IMR-90 (cell line): ENCODE measurements at regions not wholly inside any gene's neighbourhood (a gene's known extent, or its start where the extent isn't known, plus 50 kb on each side); places are given as distances from the start of the nearest gene placed in this dataset.

Experiments used
- ATAC-seq: fragments of 200-7000 bp; cut with Tn5 transposase; 2 replicates; pipeline ENCODE4 v1.9.1; 2020; ENCODE audit warnings: low read depth, mild to moderate bottlenecking, moderate library complexity
- BruUV-seq: library from RNA; stranded (reverse); fragments of 400-500 nt; replicated peaks from 2 replicates; lab custom pipeline; 2021; lab: Mats Ljungman, UMichigan
- CTCF ChIA-PET: fragments of 300-600 bp; formaldehyde crosslinking; extraction: SDS; loops from one replicate; lab custom pipeline; 2021; ENCODE audit warnings: antibody characterized with exemption; lab: Yijun Ruan, JAX
- POLR2A ChIA-PET: fragments of 300-600 bp; sonication (Branson Sonifier 250); formaldehyde crosslinking; loops from one replicate; lab custom pipeline; 2022; ENCODE audit warnings: antibody characterized with exemption; ENCODE audit not compliant: unreplicated experiment; lab: Charles Lee
- DNase-seq: peaks from one replicate; pipeline ENCODE4 v3.0.0; 2013
- H2AFZ ChIP-seq: replicated peaks from 2 replicates; pipeline ENCODE3; 2013; ENCODE audit warnings: low read length, mild to moderate bottlenecking; ENCODE audit not compliant: poor library complexity
- H2AK5ac ChIP-seq: 2 replicates; pipeline ENCODE4 v1.6.1; 2013; ENCODE audit warnings: low read depth, low read length, inconsistent platforms
- H2AK9ac ChIP-seq: replicated peaks from 2 replicates; pipeline ENCODE3; 2013; ENCODE audit warnings: mild to moderate bottlenecking, low read depth, low read length, moderate library complexity; ENCODE audit not compliant: poor library complexity
- H2BK120ac ChIP-seq: 2 replicates; pipeline ENCODE4 v1.6.1; 2013; ENCODE audit warnings: low read depth, low read length, inconsistent platforms
- H2BK15ac ChIP-seq: 3 replicates; pipeline ENCODE4 v1.6.1; 2013; ENCODE audit warnings: low read depth, low read length, inconsistent platforms
- H2BK20ac ChIP-seq: 2 replicates; pipeline ENCODE4 v1.6.1; 2013; ENCODE audit warnings: low read depth, mild to moderate bottlenecking, inconsistent platforms, low read length, moderate library complexity
- H2BK5ac ChIP-seq: 2 replicates; pipeline ENCODE4 v1.6.1; 2013; ENCODE audit warnings: mild to moderate bottlenecking, low read depth, low read length, inconsistent platforms; ENCODE audit not compliant: poor library complexity, severe bottlenecking
- H3K14ac ChIP-seq: replicated peaks from 2 replicates; pipeline ENCODE4 v1.6.1; 2013; ENCODE audit warnings: low read depth, low read length, inconsistent platforms
- H3K18ac ChIP-seq: 2 replicates; pipeline ENCODE4 v1.6.1; 2013; ENCODE audit warnings: low read depth, low read length, control low read depth
- H3K23ac ChIP-seq: 2 replicates; pipeline ENCODE4 v1.6.1; 2013; ENCODE audit warnings: low read depth, low read length, inconsistent platforms
- H3K27ac ChIP-seq: 2 replicates; pipeline ENCODE4 v1.5.1; 2013; ENCODE audit warnings: mild to moderate bottlenecking, control low read depth, low read length; ENCODE audit not compliant: insufficient read depth
- H3K27me3 ChIP-seq: 2 replicates; pipeline ENCODE4 v1.6.1; 2013; ENCODE audit warnings: low read length; ENCODE audit not compliant: control insufficient read depth, insufficient read depth
- H3K36me3 ChIP-seq: 2 replicates; pipeline ENCODE4 v1.6.1; 2013; ENCODE audit warnings: low read length, mixed read lengths; ENCODE audit not compliant: control insufficient read depth, insufficient read depth
- H3K4ac ChIP-seq: 2 replicates; pipeline ENCODE4 v1.6.1; 2013; ENCODE audit warnings: low read depth, low read length, inconsistent platforms
- H3K4me1 ChIP-seq: 2 replicates; pipeline ENCODE4 v1.6.1; 2013; ENCODE audit warnings: low read length, mixed read lengths; ENCODE audit not compliant: control insufficient read depth, insufficient read depth
- H3K4me2 ChIP-seq: 2 replicates; pipeline ENCODE4 v1.6.1; 2013; ENCODE audit warnings: low read depth, mild to moderate bottlenecking, control low read depth, low read length, moderate library complexity
- H3K4me3 ChIP-seq: 2 replicates; pipeline ENCODE4 v1.5.1; 2013; ENCODE audit warnings: low read depth, mild to moderate bottlenecking, control low read depth, low read length, moderate library complexity; ENCODE audit not compliant: insufficient read depth
- H3K56ac ChIP-seq: 2 replicates; pipeline ENCODE4 v1.6.1; 2013; ENCODE audit warnings: low read length, inconsistent platforms; ENCODE audit not compliant: insufficient read depth; ENCODE audit errors: extremely low read depth
- H3K79me1 ChIP-seq, 2 experiments: 2 replicates each; pipeline ENCODE4 v1.6.1; 2013; ENCODE audit warnings: low read length in 2 of 2, inconsistent platforms in 1 of 2, low read depth in 1 of 2
- H3K9ac ChIP-seq: 2 replicates; pipeline ENCODE4 v1.6.1; 2013; ENCODE audit warnings: low read depth, low read length, control low read depth
- H3K9me1 ChIP-seq: 2 replicates; pipeline ENCODE4 v1.6.1; 2013; ENCODE audit warnings: low read length, inconsistent platforms; ENCODE audit not compliant: insufficient read depth
- H3K9me3 ChIP-seq: 2 replicates; pipeline ENCODE4 v1.6.1; 2013; ENCODE audit warnings: low read length; ENCODE audit not compliant: control insufficient read depth, insufficient read depth
- H4K20me1 ChIP-seq: 2 replicates; pipeline ENCODE4 v1.6.1; 2013; ENCODE audit warnings: low read length, inconsistent platforms; ENCODE audit not compliant: insufficient read depth
- H4K5ac ChIP-seq: 2 replicates; pipeline ENCODE4 v1.6.1; 2013; ENCODE audit warnings: mild to moderate bottlenecking, low read depth, low read length, control low read depth
- H4K8ac ChIP-seq, 2 experiments: 2 replicates each; pipeline ENCODE4 v1.6.1; 2013; ENCODE audit warnings: low read depth in 2 of 2, low read length in 2 of 2, control low read depth in 1 of 2, inconsistent platforms in 1 of 2
- H4K91ac ChIP-seq: 2 replicates; pipeline ENCODE4 v1.6.1; 2013; ENCODE audit warnings: low read depth, low read length, inconsistent platforms; ENCODE audit not compliant: insufficient read depth
- FOS ChIP-seq: fragments of 150-350 bp; IDR thresholded peaks from 2 replicates; pipeline ENCODE4 v1.6.1; 2016; ENCODE audit warnings: low read depth, low read length
- MAFK ChIP-seq: IDR thresholded peaks from 2 replicates; pipeline ENCODE4 v1.6.1; 2012; ENCODE audit warnings: low read depth, low read length, improper control_type of control experiment
- NFE2L2 ChIP-seq: fragments of 150-350 bp; IDR thresholded peaks from 2 replicates; pipeline ENCODE4 v1.6.1; 2016; ENCODE audit warnings: low read depth, mild to moderate bottlenecking, low read length
- POLR2A ChIP-seq: IDR thresholded peaks from 2 replicates; pipeline ENCODE4 v1.6.1; 2012; ENCODE audit warnings: mild to moderate bottlenecking, low read depth, low read length
- WGBS, 2 experiments: methylation state at CpG; one replicate each; pipeline versions ENCODE4 v1.1.5 to v1.1.7; 2013; ENCODE audit warnings: missing lambda C conversion rate in 2 of 2; ENCODE audit not compliant: insufficient read length in 1 of 2; ENCODE audit errors: extremely low coverage in 2 of 2; 5-methylcytosine and 5-hydroxymethylcytosine counted together
- dilution Hi-C: fragments of 300-500 bp; cut with HindIII; formaldehyde crosslinking; loops from one replicate; pipeline ENCODE4 v1.14.3; 2018; ENCODE audit warnings: low sequenced_read_pairs; ENCODE audit not compliant: unreplicated experiment
- in situ Hi-C: fragments of 300-500 bp; cut with MboI; formaldehyde crosslinking; loops from 3 replicates; pipeline ENCODE4 v1.14.3; 2019; ENCODE audit warnings: low sequenced_read_pairs, inconsistent platforms, mixed read lengths
- intact Hi-C: fragments of 100-400 bp; cut with micrococcal nuclease; formaldehyde crosslinking; loops from 2 replicates; pipeline ENCODE4 v1.10.0; 2022

- H2BK20ac ChIP-seq = peak overlapping the region; percentile 86
- DNase-seq = no peak
- H3K23ac ChIP-seq = peak overlapping the region; percentile 46
- ATAC-seq = no peak; the same call in 1 of the 2 replicates
- whole genome bisulfite sequencing, 2 experiments = no CpG with 5 or more reads among the region's 2 CpGs
- dilution Hi-C loops (no loop called here), intact Hi-C loops (no loop called here), in situ Hi-C loops (no loop called here)
- peak overlapping the region; percentile 11; the same call in 1 of the 2 replicates for H2AK5ac ChIP-seq
- H3K27ac ChIP-seq = no peak overlapping the region
- H4K8ac ChIP-seq = peak overlapping the region; percentile 18 to 55; a peak in 2 of 4 replicates
- H3K79me1 ChIP-seq = no peaks in the 10 kb centered on the region
- H3K27me3 ChIP-seq = no peaks in the 10 kb centered on the region
- CTCF ChIA-PET = no interaction called here
- peak overlapping the region; percentile 81 for H2BK5ac ChIP-seq
- no peaks in the 10 kb centered on the region for H3K36me3 ChIP-seq
- peak; percentile 43 for TF ChIP-seq NFE2L2
- no peak for TF ChIP-seq POLR2A
- peak; percentile 45; the same call in 1 of the 2 replicates for TF ChIP-seq MAFK
- TF ChIP-seq FOS = peak; percentile 82
- peak overlapping the region; percentile 21; the same call in 1 of the 3 replicates for H2BK15ac ChIP-seq
- no peak overlapping the region for H3K9ac ChIP-seq
- peak overlapping the region; percentile 24 for H4K91ac ChIP-seq
- H3K4ac ChIP-seq = peak overlapping the region; percentile 55
- peaks cover 2% of the 10 kb centered on the region; the same call in 1 of the 2 replicates for H3K9me3 ChIP-seq
- H3K9me1 ChIP-seq = no peaks in the 10 kb centered on the region
- H2BK120ac ChIP-seq = peak overlapping the region; percentile 80
- no peak overlapping the region for H2AFZ ChIP-seq
- H3K4me2 ChIP-seq = peak overlapping the region; percentile 41; the same call in 1 of the 2 replicates
- no TSS peak for BruUV-seq
- POLR2A ChIA-PET = no interaction called here
- no peaks in the 10 kb centered on the region for H4K20me1 ChIP-seq
- no peak overlapping the region for H3K56ac ChIP-seq
- H4K5ac ChIP-seq = peak overlapping the region; percentile 91; the same call in 1 of the 2 replicates
- H3K14ac ChIP-seq = peak overlapping the region; percentile 65; the same call in 1 of the 2 replicates
- no peak overlapping the region for H3K4me3 ChIP-seq
- no peak overlapping the region for H2AK9ac ChIP-seq
- H3K18ac ChIP-seq = peak overlapping the region; percentile 93; the same call in 1 of the 2 replicates
- peaks cover 7% of the 10 kb centered on the region for H3K4me1 ChIP-seq
Observed at GRCh38 chr18:68417166-68417799, 297.6 kb downstream of the TMX3 start.
